ENCODE measurements at regions not wholly inside any gene's neighbourhood (a gene's known extent, or its start where the extent isn't known, plus 50 kb on each side); places are given as distances from the start of the nearest gene placed in this dataset.

GRCh38 chr1:219521325-219521724 lies 91.6 kb downstream of the ZC3H11B start:
- DNase-seq: no peak

GRCh38 chr1:219520241-219520640 lies 92.7 kb downstream of the ZC3H11B start:
- DNase-seq: no peak

- no peak for DNase-seq
Observed at GRCh38 chr1:219518907-219519248, 94.0 kb downstream of the ZC3H11B start.

- DNase-seq: no peak
Observed at GRCh38 chr1:219518168-219518906, 94.6 kb downstream of the ZC3H11B start.

GRCh38 chr1:219517031-219517430 lies 95.9 kb downstream of the ZC3H11B start:
- no peak for DNase-seq

GRCh38 chr1:219514728-219515127 lies 98.2 kb downstream of the ZC3H11B start:
- DNase-seq: no peak

GRCh38 chr1:219507437-219507836 lies 105.5 kb downstream of the ZC3H11B start:
- no peak for DNase-seq

GRCh38 chr1:219506936-219507335 lies 106.0 kb downstream of the ZC3H11B start:
- no peak for DNase-seq

GRCh38 chr1:219506473-219506899 lies 106.4 kb downstream of the ZC3H11B start:
- no peak for DNase-seq

GRCh38 chr1:219505886-219506285 lies 107.0 kb downstream of the ZC3H11B start:
- DNase-seq: no peak

GRCh38 chr1:219503604-219504003 lies 109.3 kb downstream of the ZC3H11B start:
- DNase-seq: no peak

- no peak for DNase-seq
Observed at GRCh38 chr1:219500327-219500897, 112.5 kb downstream of the ZC3H11B start.

- no peak for DNase-seq
Observed at GRCh38 chr1:219498666-219499065, 114.2 kb downstream of the ZC3H11B start.

- DNase-seq: no peak
Observed at GRCh38 chr1:219495737-219496408, 117.0 kb downstream of the ZC3H11B start.

- no peak for DNase-seq
Observed at GRCh38 chr1:219492717-219493116, 120.2 kb downstream of the ZC3H11B start.

GRCh38 chr1:219490566-219490965 lies 122.3 kb downstream of the ZC3H11B start:
- no peak for DNase-seq

GRCh38 chr1:219489636-219490035 lies 123.3 kb downstream of the ZC3H11B start:
- no peak for DNase-seq

GRCh38 chr1:219488275-219488674 lies 124.6 kb downstream of the ZC3H11B start:
- no peak for DNase-seq

GRCh38 chr1:219483530-219483929 lies 129.4 kb downstream of the ZC3H11B start:
- DNase-seq: no peak

GRCh38 chr1:219480011-219480410 lies 132.9 kb downstream of the ZC3H11B start:
- no peak for DNase-seq

- DNase-seq: no peak
Observed at GRCh38 chr1:219478811-219479210, 134.1 kb downstream of the ZC3H11B start.

- DNase-seq: no peak
Observed at GRCh38 chr1:219477861-219478260, 135.0 kb downstream of the ZC3H11B start.

- DNase-seq: no peak
Observed at GRCh38 chr1:219476716-219477115, 136.2 kb downstream of the ZC3H11B start.

GRCh38 chr1:219476116-219476515 lies 136.8 kb downstream of the ZC3H11B start:
- DNase-seq: no peak

Data from activated naive CD4-positive, alpha-beta T cell treated with Interleukin-2 at 50 U/mL for 16 hours (primary cell).